Calu3 (cell line): ENCODE measurements at regions not wholly inside any gene's neighbourhood (a gene's known extent, or its start where the extent isn't known, plus 50 kb on each side); places are given as distances from the start of the nearest gene placed in this dataset.

ENCODE experiments used
- BruUV-seq: library from RNA; stranded (reverse); fragments of 400-500 nt; replicated peaks from 2 replicates; lab custom pipeline; 2021; lab: Mats Ljungman, UMichigan
- CTCF ChIA-PET: fragments of 300-600 bp; sonication (Branson Sonifier 250); formaldehyde crosslinking; loops from one replicate; lab custom pipeline; 2022; ENCODE audit warnings: antibody characterized with exemption; lab: Charles Lee
- DNase-seq: peaks from one replicate; pipeline ENCODE4 v3.0.0; 2022
- H3K27ac Mint-ChIP-seq: one replicate; pipeline ENCODE4 v1.8.0; 2022; ENCODE audit warnings: mixed read lengths; ENCODE audit not compliant: unreplicated experiment
- H3K27me3 Mint-ChIP-seq: one replicate; pipeline ENCODE4 v1.8.0; 2022; ENCODE audit warnings: mixed read lengths; ENCODE audit not compliant: unreplicated experiment
- H3K36me3 Mint-ChIP-seq: one replicate; pipeline ENCODE4 v1.8.0; 2022; ENCODE audit warnings: mild to moderate bottlenecking, moderate library complexity, mixed read lengths; ENCODE audit not compliant: insufficient read depth, unreplicated experiment
- H3K4me1 Mint-ChIP-seq: one replicate; pipeline ENCODE4 v1.8.0; 2022; ENCODE audit warnings: mild to moderate bottlenecking, low read depth, mixed read lengths; ENCODE audit not compliant: unreplicated experiment
- H3K4me3 Mint-ChIP-seq: one replicate; pipeline ENCODE4 v1.8.0; 2022; ENCODE audit warnings: mild to moderate bottlenecking, low read depth, moderate library complexity, mixed read lengths; ENCODE audit not compliant: unreplicated experiment
- H3K9me3 Mint-ChIP-seq: one replicate; pipeline ENCODE4 v1.8.0; 2022; ENCODE audit warnings: low read depth, mixed read lengths; ENCODE audit not compliant: unreplicated experiment
- intact Hi-C: fragments of 100-400 bp; cut with micrococcal nuclease; formaldehyde crosslinking; loops from one replicate; pipeline ENCODE4 v1.10.0; 2022; ENCODE audit not compliant: unreplicated experiment
- TF ChIP-seq, protein P1 (sequence below): fragments of 200-600 bp; IDR thresholded peaks from one replicate; pipeline ENCODE4 v1.8.0; 2022; ENCODE audit warnings: antibody characterized with exemption; ENCODE audit not compliant: unreplicated experiment

DNA sequence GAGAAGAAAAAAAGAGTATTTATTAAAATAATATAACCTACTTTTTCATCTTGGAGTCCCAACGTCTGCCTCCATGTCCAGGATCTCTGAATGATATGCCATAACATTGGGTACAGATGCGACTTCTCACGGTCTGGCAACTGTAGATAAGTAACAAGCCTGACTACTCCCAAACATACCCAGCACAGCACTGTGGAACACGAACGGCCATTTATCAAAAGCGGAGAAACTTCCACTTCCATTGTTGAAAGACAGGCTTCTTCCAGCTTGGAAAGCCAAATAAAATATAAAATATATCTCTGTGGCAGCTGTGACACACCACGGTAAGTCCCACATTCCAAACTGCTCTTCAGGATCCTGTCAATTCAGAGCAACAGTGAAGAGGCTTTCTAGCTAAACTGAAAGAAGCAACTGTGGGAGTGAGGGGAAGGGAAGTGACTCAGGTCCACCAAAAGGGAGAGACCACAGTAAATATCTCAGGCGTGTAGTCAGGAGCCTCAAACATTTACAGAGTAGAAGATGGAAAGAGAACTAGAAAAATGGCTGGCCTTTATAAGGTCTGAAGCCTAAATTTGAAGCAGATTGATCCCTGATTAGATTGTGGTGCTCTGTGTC lies 331.7 kb downstream of the LIG4 start:
- no peaks in the 10 kb centered on the region for H3K27me3 Mint-ChIP-seq
- no peak for DNase-seq
- H3K4me1 Mint-ChIP-seq = no peaks in the 10 kb centered on the region
- no peak overlapping the region for H3K27ac Mint-ChIP-seq
- TF ChIP-seq, protein P1, sequence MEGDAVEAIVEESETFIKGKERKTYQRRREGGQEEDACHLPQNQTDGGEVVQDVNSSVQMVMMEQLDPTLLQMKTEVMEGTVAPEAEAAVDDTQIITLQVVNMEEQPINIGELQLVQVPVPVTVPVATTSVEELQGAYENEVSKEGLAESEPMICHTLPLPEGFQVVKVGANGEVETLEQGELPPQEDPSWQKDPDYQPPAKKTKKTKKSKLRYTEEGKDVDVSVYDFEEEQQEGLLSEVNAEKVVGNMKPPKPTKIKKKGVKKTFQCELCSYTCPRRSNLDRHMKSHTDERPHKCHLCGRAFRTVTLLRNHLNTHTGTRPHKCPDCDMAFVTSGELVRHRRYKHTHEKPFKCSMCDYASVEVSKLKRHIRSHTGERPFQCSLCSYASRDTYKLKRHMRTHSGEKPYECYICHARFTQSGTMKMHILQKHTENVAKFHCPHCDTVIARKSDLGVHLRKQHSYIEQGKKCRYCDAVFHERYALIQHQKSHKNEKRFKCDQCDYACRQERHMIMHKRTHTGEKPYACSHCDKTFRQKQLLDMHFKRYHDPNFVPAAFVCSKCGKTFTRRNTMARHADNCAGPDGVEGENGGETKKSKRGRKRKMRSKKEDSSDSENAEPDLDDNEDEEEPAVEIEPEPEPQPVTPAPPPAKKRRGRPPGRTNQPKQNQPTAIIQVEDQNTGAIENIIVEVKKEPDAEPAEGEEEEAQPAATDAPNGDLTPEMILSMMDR = no peak
- CTCF ChIA-PET = no interaction called here
- no TSS peak for BruUV-seq
- no peak overlapping the region for H3K4me3 Mint-ChIP-seq
- H3K9me3 Mint-ChIP-seq = no peaks in the 10 kb centered on the region
- no peaks in the 10 kb centered on the region for H3K36me3 Mint-ChIP-seq
- intact Hi-C loops = no loop called here

DNA sequence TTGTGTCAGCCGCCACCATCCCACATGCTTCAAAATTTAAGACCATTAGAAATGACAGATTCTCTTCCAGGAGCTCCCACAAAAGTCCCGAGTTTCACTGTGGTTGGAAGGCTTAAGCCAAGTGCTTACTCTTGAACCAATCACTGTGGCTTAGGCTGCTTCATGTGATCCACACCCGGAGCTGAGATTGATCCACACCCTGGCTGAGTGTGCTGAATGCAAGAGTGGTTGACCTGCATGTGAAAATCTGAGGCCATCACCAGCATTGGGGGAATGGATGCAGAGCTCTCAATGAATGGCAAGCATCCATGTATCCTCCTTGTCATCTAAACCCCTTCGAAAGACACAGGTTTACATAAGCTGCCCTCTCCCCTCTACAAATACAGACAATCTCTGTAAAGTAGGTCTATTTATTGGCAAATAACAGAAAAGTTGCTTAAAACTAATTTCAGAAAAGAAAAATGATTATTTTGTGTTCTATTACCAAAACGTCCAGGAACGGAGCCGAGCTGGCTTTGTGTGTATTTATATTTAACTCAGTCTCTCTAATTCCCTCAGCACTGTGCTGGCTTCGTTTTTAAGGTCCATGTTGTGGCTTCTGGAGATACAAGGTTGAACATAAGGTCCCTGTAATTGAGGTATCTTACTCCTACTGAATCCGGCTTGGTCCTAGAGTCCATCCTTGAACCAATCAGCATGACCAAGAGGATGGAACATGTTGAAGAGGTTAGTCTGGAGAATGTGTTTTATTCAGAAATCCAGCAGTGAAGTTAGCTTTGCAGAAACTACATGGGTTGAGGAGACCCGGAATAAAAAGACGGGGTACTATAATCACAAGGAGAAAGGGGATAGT lies 332.4 kb downstream of the LIG4 start:
- CTCF ChIA-PET = no interaction called here
- no peak overlapping the region for H3K4me3 Mint-ChIP-seq
- TF ChIP-seq, protein P1 = no peak
- no peaks in the 10 kb centered on the region for H3K36me3 Mint-ChIP-seq
- H3K4me1 Mint-ChIP-seq = no peaks in the 10 kb centered on the region
- H3K27ac Mint-ChIP-seq = no peak overlapping the region
- no peak for DNase-seq
- intact Hi-C loops = no loop called here
- no peaks in the 10 kb centered on the region for H3K27me3 Mint-ChIP-seq
- no peaks in the 10 kb centered on the region for H3K9me3 Mint-ChIP-seq
- no TSS peak for BruUV-seq

DNA sequence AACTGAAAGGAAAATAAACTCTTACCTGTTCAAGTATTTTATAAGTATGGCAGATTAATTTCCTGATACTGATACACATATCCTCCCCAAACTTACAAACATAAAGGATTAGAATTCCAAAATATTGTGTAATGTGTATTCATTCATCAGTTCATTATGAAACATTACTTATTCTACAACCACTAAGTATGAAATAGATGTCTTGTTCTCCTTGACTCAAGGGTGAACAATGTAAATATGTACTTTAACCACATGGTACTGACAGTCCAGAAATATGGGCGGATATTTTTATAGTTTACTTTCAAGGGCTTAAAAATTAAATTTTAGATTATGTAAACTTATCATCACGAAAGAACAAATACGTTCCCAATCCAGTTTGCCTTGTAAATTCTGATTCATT lies 334.0 kb downstream of the LIG4 start:
- DNase-seq = no peak
- Mint-ChIP-seq H3K36me3 (no peaks in the 10 kb centered on the region), H3K27me3 (no peaks in the 10 kb centered on the region), H3K27ac (no peak overlapping the region), H3K4me3 (no peak overlapping the region), H3K4me1 (no peaks in the 10 kb centered on the region), H3K9me3 (no peaks in the 10 kb centered on the region)
- TF ChIP-seq, protein P1 = no peak
- no TSS peak for BruUV-seq
- intact Hi-C loops = no loop called here
- CTCF ChIA-PET = no interaction called here

DNA sequence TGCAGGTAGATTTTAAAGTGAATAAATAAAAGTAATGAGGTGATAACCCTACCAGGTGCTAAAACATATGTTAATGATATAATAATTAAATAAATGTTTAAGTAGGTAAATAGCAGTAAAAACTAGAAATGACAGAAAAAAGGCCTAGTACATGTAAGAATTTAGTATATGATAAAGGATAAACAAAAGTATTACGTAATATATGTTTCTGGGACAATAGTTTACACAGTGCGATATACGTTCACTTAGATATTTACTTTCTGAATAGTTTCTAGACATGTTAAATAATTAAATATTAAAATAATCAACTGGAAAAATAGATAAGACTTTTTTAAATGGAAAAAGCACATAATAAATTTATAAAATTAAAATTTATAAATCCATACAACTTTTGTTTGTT lies 340.9 kb downstream of the LIG4 start:
- TF ChIP-seq, protein P1 = no peak
- DNase-seq = no peak
- CTCF ChIA-PET = no interaction called here
- Mint-ChIP-seq H3K4me1 (peaks cover 7% of the 10 kb centered on the region), H3K4me3 (no peak overlapping the region), H3K9me3 (no peaks in the 10 kb centered on the region), H3K27me3 (no peaks in the 10 kb centered on the region), H3K36me3 (no peaks in the 10 kb centered on the region), H3K27ac (no peak overlapping the region)
- BruUV-seq = no TSS peak
- intact Hi-C loops = no loop called here
